H1 (cell line): ENCODE measurements at regions not wholly inside any gene's neighbourhood (a gene's known extent, or its start where the extent isn't known, plus 50 kb on each side); places are given as distances from the start of the nearest gene placed in this dataset.

Experiments used
- CTCF ChIA-PET: fragments of 300-600 bp; sonication (Branson Sonifier 250); formaldehyde crosslinking; loops from one replicate; lab custom pipeline; 2021; ENCODE audit not compliant: partially characterized antibody; lab: Charles Lee
- POLR2A ChIA-PET: fragments of 300-600 bp; sonication (Branson Sonifier 250); formaldehyde crosslinking; loops from one replicate; lab custom pipeline; 2021; ENCODE audit warnings: inconsistent platforms; ENCODE audit not compliant: partially characterized antibody; lab: Charles Lee
- DNase-seq, 2 experiments: peaks; one replicate each; pipeline versions ENCODE4 v3.0.0 to v3.0.0-alpha.2; 2010 to 2022; ENCODE audit warnings: low spot score in 2 of 2, low read depth in 1 of 2, mixed read lengths in 1 of 2
- FAIRE-seq: peaks from 2 replicates; lab custom pipeline; 2011; peaks lifted over from hg19 to GRCh38; lab: Jason Lieb, UNC
- H2AFZ ChIP-seq: 2 replicates; pipeline ENCODE4 v1.8.1; 2012; ENCODE audit warnings: low read length, inconsistent platforms
- H2AK5ac ChIP-seq: 2 replicates; pipeline ENCODE4 v1.6.1; 2013; ENCODE audit warnings: low read depth, low read length
- H2BK120ac ChIP-seq: replicated peaks from 2 replicates; pipeline ENCODE3; 2013; ENCODE audit warnings: low read depth, low read length, inconsistent platforms
- H2BK12ac ChIP-seq: 2 replicates; pipeline ENCODE4 v1.6.1; 2013; ENCODE audit warnings: low read depth, low read length
- H2BK15ac ChIP-seq: 2 replicates; pipeline ENCODE4 v1.6.1; 2013; ENCODE audit warnings: low read length
- H2BK20ac ChIP-seq: 2 replicates; pipeline ENCODE4 v1.6.1; 2013; ENCODE audit warnings: low read length
- H2BK5ac ChIP-seq: 2 replicates; pipeline ENCODE4 v1.6.1; 2013; ENCODE audit warnings: low read depth, low read length
- H3K14ac ChIP-seq: 2 replicates; pipeline ENCODE4 v1.6.1; 2013; ENCODE audit warnings: inconsistent platforms; ENCODE audit not compliant: insufficient read length
- H3K18ac ChIP-seq: 2 replicates; pipeline ENCODE4 v1.6.1; 2013; ENCODE audit warnings: low read length; ENCODE audit errors: extremely low read depth
- H3K23ac ChIP-seq: 2 replicates; pipeline ENCODE4 v1.6.1; 2013; ENCODE audit warnings: inconsistent platforms; ENCODE audit not compliant: insufficient read length
- H3K23me2 ChIP-seq: 2 replicates; pipeline ENCODE4 v1.6.1; 2013; ENCODE audit warnings: low read depth, low read length
- H3K27ac ChIP-seq: 2 replicates; pipeline ENCODE4 v1.6.1; 2011; ENCODE audit warnings: low read depth, low read length, inconsistent platforms
- H3K27me3 ChIP-seq, 4 experiments: replicated peaks in 1 of 4; 1 replicate in 1 of 4; 2 replicates in 3 of 4; pipeline versions ENCODE4 v1.6.1 to v1.8.1; 2011 to 2013; ENCODE audit warnings: low read length in 3 of 4, mild to moderate bottlenecking in 3 of 4, inconsistent platforms in 2 of 4, mixed read lengths in 2 of 4, moderate library complexity in 1 of 4; ENCODE audit not compliant: control insufficient read depth in 3 of 4, insufficient read depth in 3 of 4; ENCODE audit errors: extremely low read depth in 1 of 4
- H3K36me3 ChIP-seq, 4 experiments: 2 replicates each; pipeline versions ENCODE4 v1.6.1 to v1.8.1; 2011 to 2013; ENCODE audit warnings: mild to moderate bottlenecking in 4 of 4, low read length in 3 of 4, moderate library complexity in 2 of 4, control low read depth in 1 of 4, inconsistent platforms in 1 of 4; ENCODE audit not compliant: insufficient read depth in 4 of 4, control insufficient read depth in 2 of 4
- H3K4ac ChIP-seq: replicated peaks from 2 replicates; pipeline ENCODE3; 2013; ENCODE audit warnings: low read length, low read depth, mixed read lengths, inconsistent platforms; ENCODE audit not compliant: insufficient read length
- H3K4me1 ChIP-seq, 4 experiments: replicated peaks in 1 of 4; 1 replicate in 1 of 4; 2 replicates in 3 of 4; pipeline versions ENCODE4 v1.6.1 to v1.8.1; 2011 to 2013; ENCODE audit warnings: low read length in 3 of 4, inconsistent platforms in 2 of 4, mixed read lengths in 1 of 4; ENCODE audit not compliant: insufficient read depth in 4 of 4, control insufficient read depth in 3 of 4
- H3K4me2 ChIP-seq, 2 experiments: 2 replicates each; pipeline versions ENCODE4 v1.6.1 to v1.8.1; 2011 to 2013; ENCODE audit warnings: low read depth in 2 of 2, low read length in 2 of 2, control low read depth in 1 of 2, inconsistent platforms in 1 of 2, mild to moderate bottlenecking in 1 of 2; ENCODE audit not compliant: insufficient read depth in 1 of 2
- H3K4me3 ChIP-seq, 4 experiments: fragments of 200-600, 300-600 bp in 1 of 4; sonication (generic), shearing (Covaris generic), sonication (Bioruptor Twin) in 1 of 4; 2 replicates each; pipeline versions ENCODE4 v1.5.1 to v1.8.1; 2011 to 2016; ENCODE audit warnings: low read length in 4 of 4, low read depth in 3 of 4, control low read depth in 2 of 4, inconsistent platforms in 2 of 4, mild to moderate bottlenecking in 2 of 4, mixed read lengths in 1 of 4, moderate library complexity in 1 of 4; ENCODE audit not compliant: insufficient read depth in 2 of 4; ENCODE audit errors: extremely low read depth in 1 of 4
- H3K56ac ChIP-seq: replicated peaks from 2 replicates; pipeline ENCODE3; 2013; ENCODE audit warnings: low read depth, mild to moderate bottlenecking, mixed read lengths, low read length, inconsistent platforms; ENCODE audit not compliant: insufficient read length
- H3K79me1 ChIP-seq: 2 replicates; pipeline ENCODE4 v1.6.1; 2013; ENCODE audit warnings: low read depth, low read length, control low read depth
- H3K79me2 ChIP-seq, 2 experiments: 2 replicates each; pipeline versions ENCODE4 v1.6.1 to v1.8.1; 2012 to 2013; ENCODE audit warnings: low read length in 2 of 2, mild to moderate bottlenecking in 2 of 2, inconsistent platforms in 1 of 2; ENCODE audit not compliant: insufficient read depth in 2 of 2, control insufficient read depth in 1 of 2
- H3K9ac ChIP-seq, 4 experiments: replicated peaks in 1 of 4; 1 replicate in 1 of 4; 2 replicates in 3 of 4; pipeline versions ENCODE4 v1.6.1 to v1.8.1; 2011 to 2013; ENCODE audit warnings: low read depth in 3 of 4, low read length in 3 of 4, control low read depth in 2 of 4, mild to moderate bottlenecking in 2 of 4, moderate library complexity in 2 of 4, inconsistent platforms in 1 of 4; ENCODE audit errors: extremely low read depth in 1 of 4
- H3K9me3 ChIP-seq, 2 experiments: 2 replicates each; pipeline versions ENCODE4 v1.6.1 to v1.8.1; 2012 to 2013; ENCODE audit warnings: mild to moderate bottlenecking in 2 of 2, moderate library complexity in 2 of 2, control low read depth in 1 of 2, inconsistent platforms in 1 of 2, low read depth in 1 of 2, low read length in 1 of 2, mixed read lengths in 1 of 2; ENCODE audit not compliant: insufficient read depth in 2 of 2
- H4K20me1 ChIP-seq, 2 experiments: replicated peaks in 1 of 2; 2 replicates each; pipeline versions ENCODE3 to v1.8.1; 2011 to 2013; ENCODE audit warnings: inconsistent platforms in 2 of 2, low read length in 2 of 2, mild to moderate bottlenecking in 1 of 2; ENCODE audit not compliant: insufficient read depth in 2 of 2, control insufficient read depth in 1 of 2
- H4K5ac ChIP-seq: 2 replicates; pipeline ENCODE4 v1.6.1; 2013; ENCODE audit warnings: low read length, low read depth, mixed read lengths, inconsistent platforms; ENCODE audit not compliant: insufficient read length
- H4K8ac ChIP-seq: 2 replicates; pipeline ENCODE4 v1.8.0; 2013; ENCODE audit warnings: mild to moderate bottlenecking, moderate library complexity, low read length, inconsistent platforms; ENCODE audit not compliant: insufficient read depth; ENCODE audit errors: extremely low read depth
- H4K91ac ChIP-seq: replicated peaks from 2 replicates; pipeline ENCODE3; 2013; ENCODE audit warnings: low read length, mixed read lengths, inconsistent platforms; ENCODE audit not compliant: insufficient read length
- CTCF ChIP-seq, 3 experiments: IDR thresholded peaks; 1 replicate in 2 of 3; 2 replicates in 1 of 3; pipeline versions ENCODE4 v1.5.1 to v1.6.1; 2011; ENCODE audit warnings: low read length in 3 of 3, mild to moderate bottlenecking in 3 of 3, inconsistent platforms in 2 of 3, low read depth in 1 of 3, moderate library complexity in 1 of 3; ENCODE audit not compliant: insufficient read depth in 1 of 3; ENCODE audit errors: control extremely low read depth in 1 of 3
- JUN ChIP-seq: IDR thresholded peaks from 2 replicates; pipeline ENCODE4 v1.6.1; 2011; ENCODE audit warnings: low read depth, mild to moderate bottlenecking, improper control_type of control experiment, low read length
- RAD21 ChIP-seq, 2 experiments: IDR thresholded peaks in 1 of 2; conservative IDR thresholded peaks in 1 of 2; 2 replicates each; pipeline ENCODE4 v1.6.1; 2011; ENCODE audit warnings: low read depth in 2 of 2, low read length in 2 of 2, improper control_type of control experiment in 1 of 2, inconsistent platforms in 1 of 2, mild to moderate bottlenecking in 1 of 2, moderate library complexity in 1 of 2
- SIX5 ChIP-seq: IDR thresholded peaks from 2 replicates; pipeline ENCODE4 v1.6.1; 2011; ENCODE audit warnings: mild to moderate bottlenecking, low read depth, low read length
- TAF1 ChIP-seq: IDR thresholded peaks from 2 replicates; pipeline ENCODE4 v1.6.1; 2011; ENCODE audit warnings: mild to moderate bottlenecking, low read depth, low read length
- TEAD4 ChIP-seq: IDR thresholded peaks from 2 replicates; pipeline ENCODE4 v1.6.1; 2012; ENCODE audit warnings: low read depth, low read length, inconsistent platforms, mixed read lengths
- WGBS, 2 experiments: shearing (Covaris generic) in 1 of 2; methylation state at CpG; one replicate each; pipeline versions ENCODE4 v1.1.6 to v1.1.7; 2013 to 2015; ENCODE audit warnings: low lambda C conversion rate in 2 of 2, mixed read lengths in 2 of 2, inconsistent platforms in 1 of 2, low coverage in 1 of 2, missing lambda C conversion rate in 1 of 2; ENCODE audit not compliant: insufficient replicate concordance in 2 of 2, insufficient coverage in 1 of 2, insufficient read length in 1 of 2; ENCODE audit errors: extremely low coverage in 1 of 2, missing lambda C conversion rate in 1 of 2; 5-methylcytosine and 5-hydroxymethylcytosine counted together

DNA sequence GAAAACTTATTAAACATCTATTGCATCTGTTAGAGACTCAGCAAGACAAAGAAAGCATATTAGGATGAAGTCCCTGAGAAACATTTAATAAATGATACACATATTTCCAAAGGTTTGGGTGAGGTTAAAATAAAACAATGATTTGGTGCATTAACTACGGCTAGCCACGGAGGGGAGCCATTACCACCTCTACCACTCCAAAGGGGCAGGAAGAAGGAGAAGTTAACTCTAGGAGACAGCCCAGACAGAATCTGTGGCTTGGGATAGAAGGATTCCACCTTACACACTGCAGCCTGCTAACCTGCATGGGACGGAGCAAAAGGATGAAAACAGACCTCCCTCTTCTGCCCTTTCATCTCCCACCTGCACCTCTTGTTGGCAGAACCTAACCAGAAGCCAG lies 189.1 kb upstream of the C1QTNF7 start:
- H2BK12ac ChIP-seq, result no peak overlapping the region
- H3K14ac ChIP-seq, result no peak overlapping the region
- no peak overlapping the region for H2BK120ac ChIP-seq
- WGBS, 2 experiments, result 16% methylated on average over 3 of the region's 3 CpGs; no CpG with 5 or more reads in 1 of the 2 experiments
- ChIA-PET POLR2A (no interaction called here), CTCF (interaction anchor here (0.7 to 6.2 kb wide), 18 partner anchors 16 to 379 kb away, joined by 3 to 88 read pairs (median 4); no protein-coding TSS in a partner anchor)
- H3K9me3 ChIP-seq, result no peaks in the 10 kb centered on the region
- H3K4me2 ChIP-seq, result no peak overlapping the region
- 0 out of 2 replicates have a peak overlapping the region, but pooled peaks have one; percentile 14 for H2AK5ac ChIP-seq
- no peaks in the 10 kb centered on the region for H3K4me1 ChIP-seq
- no peaks in the 10 kb centered on the region for H3K79me2 ChIP-seq
- H3K4me3 ChIP-seq, result no peak overlapping the region
- no peak overlapping the region for H2BK15ac ChIP-seq
- H4K8ac ChIP-seq, result no peak overlapping the region
- TF ChIP-seq TAF1, result no peak
- no peak for TF ChIP-seq TEAD4
- TF ChIP-seq CTCF (IDR thresholded peaks at IDR 0.05; ENCODE audit: control extremely low read depth in 1 of 3, insufficient read depth in 1 of 3, low read depth in 1 of 3, low read length in 3 of 3), result peak; percentile 35 to 83 (median 72)
- TF ChIP-seq JUN, result no peak
- no peak for TF ChIP-seq SIX5
- TF ChIP-seq RAD21 (IDR thresholded peaks at IDR 0.05 in 1 of 2, conservative IDR thresholded peaks at IDR 0.05 in 1 of 2; ENCODE audit: low read depth in 2 of 2, low read length in 2 of 2), result peak; percentile 96 to 97
- no peak overlapping the region for H3K56ac ChIP-seq
- no peak overlapping the region for H3K18ac ChIP-seq
- no peak overlapping the region for H3K27ac ChIP-seq
- H3K9ac ChIP-seq, result no peak overlapping the region
- H4K5ac ChIP-seq, result no peak overlapping the region
- no peaks in the 10 kb centered on the region for H3K23me2 ChIP-seq
- H3K23ac ChIP-seq, result no peak overlapping the region
- peak; percentile 66 for FAIRE-seq
- peak in 1 of 2 experiments; percentile 65 for DNase-seq
- no peaks in the 10 kb centered on the region for H3K36me3 ChIP-seq
- H2AFZ ChIP-seq, result peak overlapping the region; percentile 84
- no peak overlapping the region for H2BK20ac ChIP-seq
- H3K4ac ChIP-seq, result no peak overlapping the region
- no peaks in the 10 kb centered on the region for H3K27me3 ChIP-seq
- H4K20me1 ChIP-seq, result no peaks in the 10 kb centered on the region
- H4K91ac ChIP-seq, result no peak overlapping the region
- no peak overlapping the region for H2BK5ac ChIP-seq
- no peaks in the 10 kb centered on the region for H3K79me1 ChIP-seq
